ENCODE measurements at regions not wholly inside any gene's neighbourhood (a gene's known extent, or its start where the extent isn't known, plus 50 kb on each side); places are given as distances from the start of the nearest gene placed in this dataset.
"Not testable (repeated sequence)": the region's sequence is repeated elsewhere in the genome, so short reads cannot be mapped to it uniquely, and the experiment has no call there.

GRCh38 chr2:91839904-91840868 lies 3031.0 kb upstream of the TEKT4 start:
- no peak for DNase-seq

DNA sequence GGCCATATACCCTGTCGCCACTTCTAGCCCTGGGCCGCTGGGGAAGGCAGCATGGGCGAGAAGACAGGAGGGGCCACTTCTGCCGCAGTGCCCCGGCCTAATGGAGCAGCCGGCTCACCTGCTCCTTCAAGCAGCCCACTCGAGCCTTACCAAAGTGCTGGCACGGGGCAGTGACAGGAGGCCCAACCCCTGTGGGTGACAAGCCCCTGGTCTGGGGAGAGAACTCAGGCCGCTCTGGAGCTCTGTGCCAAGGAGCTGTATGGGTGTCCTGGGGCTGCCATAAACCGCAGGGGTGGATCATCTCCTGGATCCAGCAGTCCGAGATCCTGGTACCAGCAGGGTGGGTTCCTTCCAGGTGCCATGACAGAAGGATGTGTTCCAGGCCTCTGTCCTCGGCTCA lies 3029.0 kb upstream of the TEKT4 start:
- not testable (repeated sequence) for DNase-seq

- not testable (repeated sequence) for DNase-seq
These were observed 3028.3 kb upstream of the TEKT4 start for GRCh38 chr2:91842913-91843312.

DNA sequence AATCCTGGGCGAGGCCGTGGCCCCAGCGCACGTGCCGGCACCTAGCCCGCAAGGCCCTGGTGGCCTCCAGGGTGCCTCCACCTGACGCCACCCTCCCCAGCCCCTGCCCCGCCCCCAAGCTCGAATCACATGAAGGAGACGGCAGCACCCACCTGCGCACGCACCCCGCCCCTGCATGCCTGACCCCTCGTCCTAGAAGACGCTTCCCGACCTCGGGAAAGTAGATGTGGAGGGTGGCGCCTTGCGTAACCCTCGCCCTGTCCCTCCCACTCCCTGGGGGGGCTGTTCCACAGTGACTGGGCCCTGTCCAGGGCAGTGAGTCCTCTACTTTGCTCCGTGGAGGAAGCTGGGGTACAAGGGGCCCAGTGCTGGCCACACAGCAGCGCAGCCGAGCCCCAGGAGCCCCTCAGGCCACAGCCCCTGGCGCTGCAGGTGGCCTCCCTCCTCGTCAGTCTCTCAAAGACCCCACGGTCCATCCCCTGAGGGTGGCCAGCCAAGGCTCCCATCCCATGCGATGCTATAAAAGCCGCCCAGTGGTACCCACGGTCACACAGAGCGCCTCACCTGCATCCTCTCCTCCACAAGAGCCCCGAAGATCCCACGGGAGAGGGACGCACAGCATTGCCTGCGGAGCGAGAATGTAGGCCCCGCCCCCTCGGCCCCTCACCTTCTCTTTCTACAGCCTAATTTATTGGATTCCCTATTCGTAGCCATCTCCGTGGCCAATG lies 3027.3 kb upstream of the TEKT4 start:
- DNase-seq = not testable (repeated sequence)

- DNase-seq = not testable (repeated sequence)
These were observed 3026.8 kb upstream of the TEKT4 start for GRCh38 chr2:91844451-91844825.

DNA sequence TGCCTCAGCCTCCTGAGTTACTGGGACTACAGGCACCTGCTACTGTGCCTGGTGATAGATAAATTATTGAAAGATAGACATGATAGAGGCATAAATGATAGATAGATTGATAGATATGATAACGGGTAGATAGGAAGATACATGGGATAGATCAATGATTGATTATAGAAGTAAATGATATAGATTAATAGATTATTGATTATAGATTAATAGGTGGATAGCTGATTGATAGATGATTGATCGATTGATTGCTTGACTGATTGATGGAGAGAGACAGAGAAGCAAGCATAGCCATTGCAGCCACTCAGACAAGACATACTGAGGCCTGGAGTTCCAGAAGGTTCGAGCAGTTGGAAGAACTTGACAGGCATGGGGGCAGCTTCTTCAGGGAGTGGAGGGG lies 3024.8 kb upstream of the TEKT4 start:
- not testable (repeated sequence) for DNase-seq

DNA sequence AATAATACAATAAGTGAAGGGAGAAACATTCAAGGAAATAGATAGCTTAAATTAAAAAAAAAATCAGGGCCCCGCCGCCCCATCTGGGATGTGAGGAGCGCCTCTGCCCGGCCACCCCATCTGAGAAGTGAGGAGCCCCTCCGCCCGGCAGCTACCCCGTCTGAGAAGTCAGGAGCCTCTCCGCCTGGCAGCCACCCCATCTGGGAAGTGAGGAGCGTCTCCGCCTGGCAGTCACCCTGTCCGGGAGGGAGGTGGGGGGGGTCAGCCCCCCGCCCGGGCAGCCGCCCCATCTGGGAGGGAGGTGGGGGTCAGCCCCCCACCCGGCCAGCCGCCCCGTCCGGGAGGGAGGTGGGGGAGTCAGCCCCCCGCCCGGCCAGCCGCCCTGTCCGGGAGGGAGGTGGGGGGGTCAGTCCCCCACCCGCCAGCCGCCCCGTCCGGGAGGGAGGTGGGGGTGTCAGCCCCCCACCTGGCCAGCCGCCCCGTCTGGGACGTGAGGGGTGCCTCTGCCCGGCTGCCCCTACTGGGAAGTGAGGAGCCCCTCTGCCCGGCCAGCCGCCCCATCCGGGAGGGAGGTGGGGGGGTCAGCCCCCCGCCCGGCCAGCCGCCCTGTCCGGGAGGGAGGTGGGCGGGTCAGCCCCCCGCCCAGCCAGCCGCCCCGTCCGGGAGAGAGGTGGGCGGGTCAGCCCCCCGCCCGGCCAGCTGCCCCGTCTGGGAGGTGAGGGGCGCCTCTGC lies 3019.4 kb upstream of the TEKT4 start:
- DNase-seq = not testable (repeated sequence)

GRCh38 chr2:91856971-91857370 lies 3014.3 kb upstream of the TEKT4 start:
- not testable (repeated sequence) for DNase-seq

- not testable (repeated sequence) for DNase-seq
These were observed 3013.5 kb upstream of the TEKT4 start for GRCh38 chr2:91857711-91858110.

DNA sequence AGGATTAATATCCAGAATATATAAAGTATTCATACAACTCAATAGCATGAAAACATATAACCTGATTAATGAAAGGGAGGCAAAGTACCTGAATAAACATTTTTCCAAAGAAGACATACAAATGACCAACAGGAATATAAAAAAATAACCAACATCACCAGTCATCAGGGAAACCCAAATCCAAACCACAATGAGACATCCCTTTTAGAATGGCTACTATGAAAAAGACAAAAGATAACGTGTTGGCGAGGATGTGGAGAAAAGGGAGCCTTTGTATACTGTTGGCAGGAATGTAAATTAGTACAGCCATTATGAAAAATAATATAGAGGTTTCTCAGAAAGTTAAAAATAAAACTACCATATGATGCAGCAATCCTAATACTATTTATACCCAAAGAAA lies 2999.5 kb upstream of the TEKT4 start:
- DNase-seq = not testable (repeated sequence)

GRCh38 chr2:91873416-91873815 lies 2997.8 kb upstream of the TEKT4 start:
- DNase-seq = not testable (repeated sequence)

- DNase-seq = not testable (repeated sequence)
These were observed 2993.5 kb upstream of the TEKT4 start for GRCh38 chr2:91877658-91878210.

DNA sequence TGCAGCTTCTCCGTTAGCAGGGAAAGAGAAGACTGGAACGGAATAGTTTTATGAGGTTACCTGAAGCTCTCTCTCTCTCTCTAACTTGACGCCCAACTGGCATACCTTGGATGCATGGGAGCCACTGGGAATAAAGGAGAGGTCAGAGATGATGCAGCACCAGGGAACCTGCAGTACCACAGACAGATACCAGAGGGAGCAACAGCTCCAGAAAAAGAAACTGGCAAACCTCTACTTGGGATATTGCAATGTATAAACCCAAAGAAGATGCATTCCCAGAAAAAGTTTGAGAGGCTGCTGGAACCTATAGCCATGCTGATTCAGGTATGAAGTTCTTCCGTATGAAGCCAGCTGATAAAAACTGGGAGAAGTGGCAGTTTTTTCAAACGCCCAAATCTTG lies 2976.1 kb upstream of the TEKT4 start:
- not testable (repeated sequence) for DNase-seq

DNA sequence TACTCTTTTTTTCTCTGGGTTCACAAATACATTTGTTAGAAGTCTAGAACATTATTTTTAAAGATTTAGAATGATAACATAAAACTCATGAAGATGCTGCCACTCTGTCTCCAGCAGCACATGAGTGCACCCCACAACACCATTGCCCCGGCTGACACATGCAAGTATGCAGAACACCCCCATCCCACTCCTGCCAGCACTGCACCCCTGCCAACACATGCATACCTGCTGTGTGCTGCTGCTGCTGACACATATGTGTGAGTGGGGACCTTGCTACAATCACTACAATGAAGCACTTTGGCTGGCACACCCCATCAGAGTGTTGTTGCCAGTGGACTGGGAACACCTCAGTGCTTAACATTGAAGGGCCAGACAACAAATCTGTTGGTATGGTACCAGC lies 2953.6 kb upstream of the TEKT4 start:
- not testable (repeated sequence) for DNase-seq

Measured in fibroblast of skin of scalp (primary cell).